ENCODE measurements at regions not wholly inside any gene's neighbourhood (a gene's known extent, or its start where the extent isn't known, plus 50 kb on each side); places are given as distances from the start of the nearest gene placed in this dataset.

DNA sequence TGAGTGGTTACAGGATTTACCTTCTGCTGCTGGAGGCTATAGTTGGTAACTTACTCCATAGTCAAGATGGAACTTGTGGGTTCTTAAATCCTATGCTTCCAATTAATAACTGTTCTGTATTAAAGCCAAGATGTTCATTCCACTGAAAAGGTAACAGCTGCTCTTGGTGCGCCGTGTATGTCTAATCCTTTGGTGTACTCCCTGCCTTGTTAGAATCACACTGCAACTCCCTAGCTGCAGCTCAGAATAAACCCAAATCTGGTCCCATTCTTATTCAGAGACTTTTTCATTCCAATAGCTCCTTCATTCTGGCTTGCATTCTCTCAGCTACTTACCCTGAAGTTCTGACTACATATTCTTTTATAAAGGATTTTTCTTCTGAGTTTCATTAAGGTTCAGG is 1355.5 kb downstream of the MAT2B start:
- no peak for DNase-seq (ENCODE audit: low spot score)

DNA sequence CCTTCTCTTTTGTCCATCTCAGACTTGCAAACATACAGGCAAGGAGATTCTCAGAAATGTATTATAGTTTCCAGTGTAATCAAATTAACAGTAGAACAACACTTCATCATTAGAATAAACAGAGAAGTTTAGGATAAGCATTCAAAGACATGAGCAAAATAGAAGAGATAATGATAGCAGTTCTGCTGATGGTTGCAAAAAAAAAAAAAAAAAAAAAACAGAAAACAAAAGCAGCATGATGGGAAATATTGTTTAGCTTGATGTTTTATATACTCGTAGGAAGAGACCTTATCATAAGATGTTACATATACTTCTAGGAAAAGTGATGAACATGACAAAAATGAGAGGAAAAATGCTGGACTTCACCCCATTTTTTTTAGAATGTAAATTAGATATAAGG is 1356.2 kb downstream of the MAT2B start:
- DNase-seq (ENCODE audit: low spot score), result no peak

DNA sequence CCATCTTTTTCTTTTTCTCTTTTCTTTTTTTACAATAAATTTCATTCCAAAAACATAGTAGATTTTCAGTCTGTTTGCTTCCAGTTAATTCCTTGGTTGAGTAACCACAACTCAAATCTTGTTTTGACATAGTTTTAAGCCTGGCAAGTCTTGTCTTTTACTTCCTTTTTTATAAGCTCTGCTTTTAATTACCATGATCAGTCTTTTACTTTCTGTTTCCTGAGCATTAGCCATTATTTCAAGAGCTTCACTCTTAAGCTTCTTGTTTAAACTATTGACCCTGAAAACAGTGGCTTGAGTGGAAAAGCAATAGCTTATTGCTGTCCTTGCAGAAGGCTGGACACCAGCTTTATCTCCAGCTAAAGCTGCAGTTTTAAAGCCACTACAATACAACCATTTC is 1363.3 kb downstream of the MAT2B start:
- DNase-seq (ENCODE audit: low spot score), result no peak

DNA sequence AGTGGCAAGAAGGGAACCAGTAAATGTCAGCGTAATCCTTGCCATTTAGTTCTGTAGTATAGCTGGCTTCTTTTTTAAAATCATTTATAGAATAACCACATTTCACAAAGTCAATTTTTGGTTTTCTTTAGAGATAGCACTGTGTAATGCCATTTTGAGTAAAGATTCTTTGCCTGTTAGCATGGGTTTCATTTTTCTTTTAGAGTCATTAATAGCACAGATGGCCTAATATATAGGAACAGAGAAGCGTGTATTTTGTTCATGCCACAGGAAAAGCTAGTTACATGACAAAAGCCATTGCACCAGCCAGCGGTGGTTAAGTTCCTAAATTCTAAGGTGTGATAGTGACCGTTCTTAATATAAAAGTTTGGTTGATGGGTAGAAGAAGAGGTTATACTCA is 1363.9 kb downstream of the MAT2B start:
- no peak for DNase-seq (ENCODE audit: low spot score)

DNA sequence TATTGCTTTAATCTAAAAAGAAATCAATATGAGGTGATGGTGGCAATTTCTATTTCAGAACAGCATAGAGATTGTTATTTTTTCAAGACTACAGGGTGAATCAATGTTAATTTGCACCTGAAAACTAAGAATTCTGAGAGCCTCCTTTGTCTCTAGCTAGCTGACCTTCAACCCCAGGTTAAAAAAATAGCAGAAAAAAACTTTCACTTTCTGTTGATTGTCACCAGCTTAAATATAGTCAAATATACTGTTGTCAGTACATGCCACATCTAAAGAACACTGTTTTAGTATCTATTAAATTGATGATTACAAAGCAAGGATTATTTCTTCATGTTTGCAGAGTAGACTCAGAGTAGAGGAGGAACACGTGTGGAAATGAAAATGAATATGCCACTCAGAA is 1371.4 kb downstream of the MAT2B start:
- DNase-seq (ENCODE audit: low spot score), result no peak

DNA sequence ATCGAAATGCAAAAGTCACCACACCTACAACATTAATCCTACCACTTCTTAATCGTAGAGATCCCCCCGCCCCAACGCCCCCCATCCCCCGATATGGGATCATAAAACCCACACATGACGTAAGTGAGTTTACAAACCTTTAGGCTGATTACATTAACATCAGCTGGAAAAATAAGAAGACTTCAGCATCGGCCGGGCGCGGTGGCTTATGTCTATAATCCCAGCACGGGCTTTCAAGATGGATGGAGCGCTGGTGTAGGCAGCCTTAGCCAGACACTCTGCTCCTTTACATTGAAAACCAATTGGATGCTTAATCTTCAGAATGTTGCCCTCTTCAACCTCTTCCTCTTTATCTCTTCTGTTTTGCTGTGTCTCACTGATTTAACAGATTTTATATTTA is 1376.0 kb downstream of the MAT2B start:
- no peak for DNase-seq (ENCODE audit: low spot score)

DNA sequence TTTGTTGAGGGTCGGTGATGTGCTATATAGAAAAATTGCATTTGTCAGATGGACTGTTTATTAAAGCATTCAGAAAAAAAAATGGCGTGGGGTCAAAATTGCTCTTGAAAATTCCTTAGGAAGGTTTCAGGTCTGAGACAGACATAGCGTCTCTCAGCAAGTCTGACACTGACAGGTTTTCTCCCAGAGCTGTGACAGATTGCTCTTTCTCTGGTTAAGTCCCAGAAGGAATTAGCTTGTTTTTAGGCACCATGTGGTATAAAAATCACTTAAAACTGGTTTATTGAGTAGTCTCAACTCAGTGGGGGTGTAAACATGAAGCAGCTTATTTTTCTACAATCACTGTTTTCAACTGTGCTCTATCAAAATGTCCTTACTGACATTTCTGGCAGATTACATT is 1379.8 kb downstream of the MAT2B start:
- no peak for DNase-seq (ENCODE audit: low spot score)

DNA sequence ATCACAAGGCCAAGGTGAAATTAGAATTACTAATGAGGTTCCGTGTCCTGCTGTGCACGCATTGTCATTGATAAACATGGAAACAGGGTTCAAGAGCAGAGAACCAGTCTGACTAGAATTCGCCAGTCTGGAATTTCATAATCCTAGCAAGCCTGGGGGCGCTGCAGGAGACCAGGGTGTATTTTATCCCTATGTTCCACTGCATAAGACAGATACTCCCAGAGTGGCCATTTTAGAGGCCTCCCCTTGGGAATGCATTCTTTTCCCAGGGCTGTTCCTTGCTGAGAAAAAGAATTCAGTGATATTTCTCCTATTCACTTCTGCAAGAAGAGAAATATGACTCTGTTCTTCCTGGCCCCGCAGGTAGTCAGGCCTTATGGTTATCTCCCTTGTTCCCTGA is 1387.7 kb downstream of the MAT2B start:
- no peak for DNase-seq (ENCODE audit: low spot score)

DNA sequence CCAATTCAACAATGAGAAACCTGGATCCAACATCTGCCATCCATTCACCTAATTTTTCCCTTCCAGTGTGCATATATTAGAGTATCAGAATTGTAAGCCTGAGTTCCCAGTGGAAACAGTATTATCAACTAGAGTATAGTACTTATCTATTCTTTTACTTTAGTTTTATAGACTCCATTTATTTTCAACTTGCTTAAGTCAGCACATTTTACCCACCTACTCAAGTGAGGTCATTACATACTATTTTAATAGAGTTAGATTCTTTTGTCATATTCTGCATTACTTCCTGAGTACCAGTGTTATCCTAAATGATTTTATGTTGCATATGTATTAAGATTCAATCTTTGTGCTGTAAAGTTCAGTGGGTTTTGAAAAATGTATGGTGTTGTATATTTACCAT is 1393.3 kb downstream of the MAT2B start:
- DNase-seq (ENCODE audit: low spot score), result no peak

DNA sequence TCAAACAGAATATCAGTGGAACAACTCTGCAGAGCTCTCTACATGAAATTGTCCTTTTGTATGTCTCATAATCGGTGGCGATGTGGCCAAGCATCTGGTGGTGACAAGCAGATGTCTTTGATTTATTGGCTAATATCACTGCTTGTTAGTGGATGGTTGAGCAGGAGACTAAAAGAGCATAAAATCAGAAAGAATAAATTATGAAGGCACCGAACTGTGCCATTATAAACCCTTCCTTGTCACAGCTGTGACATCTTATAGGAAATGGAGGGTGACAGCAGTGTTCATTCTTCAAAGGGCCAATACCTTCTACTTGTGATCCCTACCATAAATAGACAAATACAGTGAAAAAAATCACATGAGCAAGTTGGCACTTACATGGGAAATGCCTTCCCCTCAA is 1404.3 kb downstream of the MAT2B start:
- no peak for DNase-seq (ENCODE audit: low spot score)

DNA sequence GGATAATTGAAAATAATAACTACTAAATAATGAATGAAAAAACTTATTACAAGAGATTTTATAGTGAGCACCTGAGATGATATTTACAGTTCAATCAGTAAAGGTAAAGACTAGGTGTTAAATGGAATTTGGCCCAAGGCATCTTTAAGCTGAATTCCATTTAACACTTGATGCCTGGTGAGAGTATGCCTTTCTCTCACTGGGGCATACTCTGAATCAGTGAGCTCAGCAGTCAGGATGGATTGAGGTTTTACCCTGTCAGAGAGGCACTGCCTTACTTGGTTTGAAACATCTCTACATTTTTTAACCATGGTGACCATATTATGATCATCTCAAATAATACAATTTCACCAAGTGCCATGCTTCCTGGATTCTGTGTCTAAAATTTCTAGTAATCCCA is 1416.3 kb downstream of the MAT2B start:
- DNase-seq (ENCODE audit: low spot score), result no peak

DNA sequence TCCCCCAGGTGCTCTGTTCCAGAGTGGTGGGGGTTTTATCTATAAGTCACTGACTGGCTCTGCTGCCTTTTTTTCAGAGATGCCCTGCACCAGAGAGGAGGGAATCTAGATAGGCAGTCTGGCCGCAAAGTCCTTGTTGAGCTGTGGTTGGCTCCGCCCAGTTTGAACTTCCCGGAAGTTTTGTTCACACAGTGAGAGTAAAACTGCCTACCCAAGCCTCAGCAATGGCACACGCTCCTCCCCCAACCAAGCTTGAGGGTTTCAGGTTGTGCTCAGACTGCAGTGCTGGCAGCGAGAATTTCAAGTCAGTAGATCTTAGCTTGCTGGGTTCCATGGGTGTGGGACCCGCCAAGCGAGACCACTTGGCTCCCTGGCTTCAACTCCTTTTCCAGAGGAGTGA is 1428.6 kb downstream of the MAT2B start:
- DNase-seq (ENCODE audit: low spot score), result no peak

DNA sequence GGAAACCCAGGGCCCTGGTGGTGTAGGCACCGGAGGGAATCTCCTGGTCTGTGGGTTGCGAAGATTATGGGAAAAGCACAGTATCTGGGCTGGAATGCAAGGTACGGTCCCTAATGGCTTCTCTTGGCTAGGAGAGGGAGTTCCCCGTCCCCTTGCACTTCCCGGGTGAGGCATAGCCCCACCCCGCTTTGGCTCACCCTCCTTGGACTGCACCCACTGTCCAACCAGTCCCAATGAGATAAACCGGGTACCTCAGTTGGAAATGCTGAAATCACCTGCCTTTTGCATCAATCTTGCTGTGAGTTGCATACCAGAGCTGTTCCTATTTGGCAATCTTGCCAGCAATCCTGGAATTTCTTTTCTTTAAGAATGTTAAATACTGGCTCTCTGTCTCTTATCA is 1429.1 kb downstream of the MAT2B start:
- DNase-seq (ENCODE audit: low spot score), result no peak

DNA sequence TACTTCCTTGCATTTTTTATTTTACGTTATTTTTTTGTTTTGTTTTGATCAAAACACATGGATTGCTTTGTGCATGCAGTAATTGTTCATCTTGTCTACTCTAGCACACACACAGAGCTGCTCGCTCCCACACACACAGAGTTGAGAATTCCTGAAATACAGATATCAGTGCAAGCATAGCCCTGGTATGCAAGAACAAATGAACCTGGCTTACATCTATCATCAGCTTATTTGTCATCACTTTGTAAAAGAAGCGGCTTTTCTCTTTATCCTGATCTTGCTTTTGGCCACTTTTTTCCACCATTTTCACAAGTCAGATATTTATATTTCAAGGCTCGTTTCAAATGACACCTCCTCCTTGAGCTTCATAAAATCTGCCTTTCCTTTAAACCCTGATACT is 1435.7 kb downstream of the MAT2B start:
- no peak for DNase-seq (ENCODE audit: low spot score)

DNA sequence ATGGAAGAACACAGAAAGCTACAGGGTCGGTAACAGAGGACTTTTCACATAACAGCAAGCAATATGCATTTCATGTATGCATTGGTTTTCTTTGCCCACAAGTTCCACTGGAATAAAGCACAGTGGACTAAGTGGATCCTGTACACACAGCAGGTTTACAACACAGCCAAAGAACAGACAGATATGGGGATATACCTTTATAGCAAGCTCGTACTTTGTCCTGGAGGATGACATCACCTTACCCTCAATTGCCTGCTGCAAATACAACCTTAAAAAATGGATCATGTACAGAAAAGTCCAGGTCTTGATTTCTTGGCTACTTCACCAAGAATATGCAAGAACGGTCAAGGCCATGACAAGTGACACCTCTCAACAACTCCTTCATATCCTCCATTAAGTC is 1445.5 kb downstream of the MAT2B start:
- no peak for DNase-seq (ENCODE audit: low spot score)

DNA sequence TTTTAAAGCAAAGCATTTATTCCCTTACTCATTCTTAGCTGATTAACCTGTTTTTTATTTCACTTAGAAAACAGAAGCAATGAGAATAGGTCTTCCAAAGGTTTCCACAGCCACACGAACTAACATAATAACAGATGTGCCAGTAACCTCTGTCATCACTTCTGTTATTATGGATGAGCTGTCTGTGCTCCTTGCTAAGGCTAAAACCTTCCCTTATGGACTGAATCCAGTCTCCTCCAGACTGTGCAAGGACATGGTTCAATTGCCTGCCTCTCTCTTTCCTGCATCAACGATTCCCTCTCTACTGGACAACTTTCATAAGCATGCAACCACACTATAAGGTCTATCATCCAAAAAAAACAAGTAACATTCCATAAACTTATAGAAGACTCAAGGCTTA is 1446.2 kb downstream of the MAT2B start:
- no peak for DNase-seq (ENCODE audit: low spot score)

DNA sequence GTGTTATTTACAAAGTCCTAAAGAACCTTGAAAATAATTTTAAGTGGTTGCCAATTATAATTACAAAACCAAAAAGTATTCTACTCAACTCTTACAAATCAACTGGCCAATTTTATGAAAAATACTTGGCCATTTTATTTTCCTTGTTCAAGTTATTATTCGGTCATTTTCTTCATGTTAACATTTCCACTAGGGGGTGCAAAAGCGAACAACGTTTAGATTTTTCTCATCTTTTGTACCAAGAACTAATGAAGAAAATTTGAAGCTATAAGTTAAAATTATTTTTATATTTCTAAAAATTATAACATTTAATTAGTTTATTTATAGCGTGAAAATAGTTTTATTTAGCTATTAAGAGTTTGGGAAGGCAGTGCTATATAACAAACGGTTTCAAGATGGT is 1453.3 kb downstream of the MAT2B start:
- DNase-seq (ENCODE audit: low spot score), result peak; percentile 3

DNA sequence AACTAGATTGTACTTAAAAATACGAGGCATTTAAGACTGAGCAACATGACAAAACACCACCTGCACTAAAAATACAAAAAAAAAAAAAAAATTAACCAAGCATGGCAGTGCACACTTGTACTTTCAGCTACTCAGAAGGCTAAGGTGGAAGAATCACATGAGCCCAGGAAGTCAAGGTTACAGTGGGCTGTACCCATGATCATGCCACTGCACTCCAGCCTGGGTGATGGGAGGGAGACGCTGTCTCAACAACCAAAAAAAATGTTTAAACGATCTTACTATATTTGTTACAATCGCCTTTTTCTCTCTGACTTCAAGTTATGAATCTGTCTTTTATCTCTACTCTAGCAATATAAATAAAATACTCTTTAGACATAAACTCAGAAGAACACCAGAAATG is 1454.3 kb downstream of the MAT2B start:
- no peak for DNase-seq (ENCODE audit: low spot score)

DNA sequence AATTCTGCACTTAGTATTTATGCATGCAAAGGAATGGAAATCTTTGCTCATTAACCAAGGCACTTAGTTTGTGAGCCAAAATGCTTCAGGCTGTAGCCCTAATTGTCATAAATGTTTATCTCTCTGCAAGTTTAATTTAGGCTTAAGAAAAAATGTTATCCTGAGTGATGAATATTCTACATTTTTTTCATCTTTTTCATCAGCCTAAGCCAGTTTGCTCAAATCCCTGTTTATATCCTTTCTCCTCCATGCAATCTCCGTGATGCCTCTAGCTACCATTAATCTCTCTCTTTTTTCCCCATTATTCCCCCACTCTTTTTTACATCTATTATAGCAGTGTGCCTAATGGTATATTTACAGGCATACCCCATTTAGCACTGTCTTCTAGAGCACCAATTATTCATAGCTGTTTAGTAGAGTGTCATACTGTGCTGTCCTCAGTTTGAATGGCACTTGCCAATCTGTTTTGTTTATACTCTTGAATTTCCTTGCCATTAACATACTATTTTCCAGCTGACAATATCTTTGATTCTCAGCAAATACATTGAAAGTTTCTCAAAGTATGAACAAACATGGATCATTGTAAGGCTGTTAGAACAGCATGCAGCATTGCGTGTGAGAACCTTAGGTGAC is 1457.0 kb downstream of the MAT2B start:
- DNase-seq (ENCODE audit: low spot score), result no peak

DNA sequence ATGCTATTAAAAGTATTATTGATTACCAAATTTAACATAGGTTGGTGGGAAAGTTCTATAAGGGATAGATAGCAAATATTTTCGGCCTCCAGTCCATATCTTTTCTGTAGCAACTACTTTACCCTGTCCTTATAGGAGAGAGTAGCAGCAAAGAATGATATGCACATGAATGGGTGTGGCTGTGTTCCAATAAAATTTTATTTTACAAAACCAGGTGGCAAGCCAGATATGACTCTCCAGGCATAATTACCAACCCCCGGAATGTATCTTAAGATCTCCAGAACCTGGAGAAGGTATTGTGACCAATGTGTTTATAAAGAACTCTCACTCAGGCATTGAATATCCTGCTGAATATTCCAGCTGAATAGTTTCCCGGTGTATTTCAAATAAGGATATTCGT is 1461.2 kb downstream of the MAT2B start:
- no peak for DNase-seq (ENCODE audit: low spot score)

DNA sequence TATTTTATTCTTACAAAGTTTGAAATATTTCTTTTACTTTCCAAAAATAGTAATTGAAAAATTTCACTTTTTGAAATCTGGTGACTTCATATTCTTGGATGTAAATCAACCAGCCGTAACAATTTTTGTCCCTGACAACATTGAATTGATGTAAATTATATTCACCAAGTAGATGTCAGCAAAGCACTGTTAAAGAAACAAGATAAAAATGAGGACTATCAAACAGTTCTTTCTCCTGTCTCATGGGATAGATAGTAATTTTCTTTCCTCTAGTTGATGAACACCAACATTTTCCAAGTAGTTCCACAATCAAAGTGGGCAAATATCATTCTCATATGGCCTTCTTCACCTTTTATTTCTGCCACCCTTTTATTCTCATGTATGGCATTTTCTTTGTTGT is 1461.9 kb downstream of the MAT2B start:
- DNase-seq (ENCODE audit: low spot score), result no peak

DNA sequence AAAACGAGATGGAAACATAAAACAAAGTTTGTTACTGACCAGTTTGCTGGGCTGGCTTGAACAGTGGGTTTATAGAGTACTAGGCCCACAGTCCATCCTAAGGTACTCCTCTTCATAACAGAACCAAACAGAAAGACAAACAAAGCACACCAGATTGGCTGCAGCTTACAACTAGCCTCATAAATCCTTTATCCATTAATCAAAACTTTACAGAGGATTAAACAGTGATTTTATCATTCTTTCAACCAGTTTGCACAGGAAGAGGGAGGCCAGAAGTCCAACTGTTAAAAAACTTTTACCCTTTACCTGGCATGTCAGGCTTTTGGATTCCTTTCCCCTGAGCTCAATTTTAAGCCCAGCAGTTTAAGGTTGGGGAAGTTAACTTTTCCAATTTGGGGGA is 1467.6 kb downstream of the MAT2B start:
- DNase-seq (ENCODE audit: low spot score), result no peak

DNA sequence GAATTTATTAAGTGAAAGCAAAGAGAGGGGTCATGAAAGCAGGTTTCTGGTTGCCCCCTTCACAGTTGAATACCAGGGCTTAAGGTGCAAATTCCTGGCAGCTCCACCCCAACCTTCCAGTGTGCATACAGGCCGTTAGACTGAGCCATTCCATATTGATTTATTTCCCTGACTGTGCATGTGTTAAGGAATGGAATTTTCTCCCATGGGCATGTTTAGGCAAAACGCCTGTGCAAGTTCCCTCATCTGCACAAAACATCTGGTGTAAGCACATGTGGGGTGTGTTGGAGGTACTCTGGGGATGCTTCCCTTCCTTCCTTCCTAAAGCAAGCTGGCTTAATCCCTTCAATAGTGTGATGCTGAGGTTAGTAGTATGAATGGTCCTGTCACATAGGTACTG is 1470.6 kb downstream of the MAT2B start:
- no peak for DNase-seq (ENCODE audit: low spot score)

DNA sequence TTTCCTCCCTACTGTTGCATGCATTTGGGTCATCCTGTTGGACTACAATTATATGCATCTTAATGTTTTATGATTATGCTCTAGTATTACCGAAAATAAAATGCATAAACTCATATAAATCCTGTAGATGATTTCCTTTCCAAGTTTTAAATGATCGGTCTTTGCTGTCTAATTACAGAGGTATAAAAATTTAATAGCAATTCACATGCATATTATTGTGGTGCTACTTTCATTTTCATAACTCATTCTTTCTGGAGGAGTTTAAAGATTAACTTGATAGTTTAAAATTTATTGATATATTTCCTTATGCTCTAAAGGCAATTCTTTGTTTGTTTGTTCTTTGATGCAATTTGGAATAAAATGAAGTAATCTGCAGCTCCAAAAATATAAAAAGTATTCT is 1475.1 kb downstream of the MAT2B start:
- no peak for DNase-seq (ENCODE audit: low spot score)

DNA sequence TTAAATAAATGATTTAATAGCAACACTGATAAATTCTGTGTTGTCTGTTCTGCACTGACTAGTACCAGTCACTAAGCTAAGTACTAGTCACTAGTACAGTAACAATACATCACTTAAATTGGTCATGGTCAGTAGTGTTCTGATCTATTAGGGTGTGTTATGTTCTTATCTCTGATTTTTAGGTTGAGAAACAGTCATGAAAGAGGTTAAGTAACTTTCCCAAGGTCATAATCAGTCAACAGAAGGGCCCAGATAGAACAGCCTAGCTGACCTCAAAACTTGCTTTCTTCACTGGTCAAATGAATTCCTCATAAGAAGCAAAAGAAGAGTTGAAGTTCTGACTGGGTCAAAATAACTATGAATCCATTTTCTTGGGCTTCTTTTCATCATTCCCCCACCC is 1492.7 kb downstream of the MAT2B start:
- DNase-seq (ENCODE audit: low spot score), result no peak

Data from RKO (cell line).